Activated CD4-positive, alpha-beta T cell treated with anti-CD3 and anti-CD28 coated beads, Interleukin-2, amount 10 ng/mL, durations not matched to agents 7 days and 5 days (primary cell): ENCODE measurements at regions not wholly inside any gene's neighbourhood (a gene's known extent, or its start where the extent isn't known, plus 50 kb on each side); places are given as distances from the start of the nearest gene placed in this dataset.

Experiments used
- CTCF ChIA-PET: fragments of 350-600 bp; sonication (Branson Sonifier 250); formaldehyde crosslinking; loops from one replicate; lab custom pipeline; 2021; ENCODE audit warnings: antibody characterized with exemption; lab: Charles Lee
- POLR2A ChIA-PET: fragments of 350-600 bp; sonication (Branson Sonifier 250); formaldehyde crosslinking; loops from one replicate; lab custom pipeline; 2021; ENCODE audit warnings: antibody characterized with exemption; lab: Charles Lee
- DNase-seq: peaks from one replicate; pipeline ENCODE4 v3.0.0-alpha.2; 2020
- H3K27ac Mint-ChIP-seq: one replicate; pipeline ENCODE4 v1.8.0; 2021; ENCODE audit warnings: mild to moderate bottlenecking, moderate library complexity, mixed read lengths
- H3K27me3 Mint-ChIP-seq: one replicate; pipeline ENCODE4 v1.8.0; 2021; ENCODE audit warnings: mixed read lengths
- H3K36me3 Mint-ChIP-seq: one replicate; pipeline ENCODE4 v1.8.0; 2021; ENCODE audit warnings: low read depth, mixed read lengths
- H3K4me1 Mint-ChIP-seq: one replicate; pipeline ENCODE4 v1.8.0; 2021; ENCODE audit warnings: mixed read lengths
- H3K4me3 Mint-ChIP-seq: one replicate; pipeline ENCODE4 v1.8.0; 2021; ENCODE audit warnings: mild to moderate bottlenecking, moderate library complexity, mixed read lengths
- H3K9me3 Mint-ChIP-seq: one replicate; pipeline ENCODE4 v1.8.0; 2021; ENCODE audit warnings: mixed read lengths

DNA sequence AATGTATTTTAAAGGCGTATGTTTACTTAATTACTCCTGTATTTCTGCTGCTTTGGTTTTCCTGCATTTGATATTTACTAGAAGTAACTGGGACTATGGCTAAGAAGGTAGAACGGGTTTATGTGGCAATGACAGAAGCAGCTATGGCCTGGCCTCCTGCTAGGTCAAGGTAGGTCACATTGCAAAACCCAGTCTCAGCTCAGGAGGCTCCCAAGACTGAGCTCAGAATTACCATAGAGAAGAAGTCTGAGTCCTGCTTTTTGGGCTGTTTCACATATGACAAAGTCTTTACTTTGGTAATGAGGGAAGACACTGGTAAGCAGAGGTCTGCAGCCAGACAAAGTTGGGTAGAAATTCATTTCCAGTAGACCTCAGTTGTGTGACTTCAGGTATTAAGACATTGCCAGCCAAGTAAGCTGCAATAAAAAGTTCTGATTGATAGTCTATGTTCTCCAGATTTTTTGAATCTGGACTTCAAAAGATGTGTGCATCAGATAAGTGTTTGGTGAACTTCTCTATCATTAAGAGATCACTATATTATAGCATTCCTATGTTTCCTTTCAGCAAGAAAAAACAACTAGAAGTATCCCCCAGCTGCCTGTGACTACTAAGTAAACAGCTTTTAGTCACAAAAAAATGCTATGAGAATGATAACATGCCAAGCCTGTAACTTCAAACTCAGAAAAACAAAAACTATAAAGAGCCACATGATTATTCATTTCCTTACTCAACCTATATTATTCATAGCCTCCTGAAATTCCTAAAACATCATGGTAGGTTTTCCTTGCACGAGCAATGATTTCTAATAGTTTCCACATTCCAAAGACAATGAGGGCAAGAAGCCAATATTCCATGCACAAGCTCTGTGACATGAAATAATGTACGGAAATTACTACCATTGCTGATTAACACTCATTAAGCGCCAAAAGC lies 312.3 kb downstream of the HAO1 start:
- no peak for DNase-seq
- H3K9me3 Mint-ChIP-seq = peaks cover 3% of the 10 kb centered on the region
- CTCF ChIA-PET = no interaction called here
- H3K4me3 Mint-ChIP-seq = no peak overlapping the region
- no peaks in the 10 kb centered on the region for H3K36me3 Mint-ChIP-seq
- H3K27ac Mint-ChIP-seq = no peak overlapping the region
- H3K27me3 Mint-ChIP-seq = no peaks in the 10 kb centered on the region
- H3K4me1 Mint-ChIP-seq = no peaks in the 10 kb centered on the region
- POLR2A ChIA-PET = no interaction called here

DNA sequence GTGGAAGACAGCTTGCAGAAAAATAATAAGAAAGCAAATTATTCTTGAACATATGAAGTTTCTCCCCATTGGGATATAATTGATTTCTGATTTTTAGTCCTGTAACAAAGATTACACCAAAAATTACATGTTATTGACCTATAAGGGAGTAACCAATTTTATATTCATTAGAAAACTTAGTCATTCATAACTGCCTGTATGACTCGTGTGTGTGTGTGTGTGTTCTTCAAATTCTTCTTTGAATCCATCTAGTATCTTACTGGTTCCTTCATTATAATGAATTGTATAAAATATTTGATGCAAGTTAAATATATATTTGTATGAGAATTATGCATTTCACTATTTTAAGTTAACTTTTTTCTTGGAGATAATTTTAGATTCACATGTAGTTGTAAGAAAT lies 310.4 kb downstream of the HAO1 start:
- Mint-ChIP-seq H3K27me3 (no peaks in the 10 kb centered on the region), H3K36me3 (no peaks in the 10 kb centered on the region), H3K27ac (no peak overlapping the region), H3K4me1 (no peaks in the 10 kb centered on the region), H3K4me3 (no peak overlapping the region), H3K9me3 (no peaks in the 10 kb centered on the region)
- ChIA-PET CTCF (no interaction called here), POLR2A (no interaction called here)
- no peak for DNase-seq

DNA sequence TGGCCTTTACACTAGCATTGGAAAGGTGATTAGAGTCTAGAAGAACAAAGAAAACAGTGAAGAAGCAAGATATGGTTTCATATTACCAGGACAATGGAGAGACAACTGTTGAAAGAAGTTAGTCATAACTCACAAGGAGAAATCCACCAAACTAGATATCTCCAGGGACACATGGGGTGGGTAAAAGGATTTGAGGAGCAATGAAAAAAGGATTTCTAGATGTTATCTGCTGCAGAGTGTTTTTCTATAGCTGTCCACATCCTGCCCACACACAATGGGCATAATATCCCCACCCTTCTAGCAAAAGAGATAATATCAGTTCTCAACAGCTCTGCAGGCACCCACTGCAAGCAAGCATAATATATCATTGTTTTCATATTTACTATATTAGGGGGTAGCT lies 303.1 kb downstream of the HAO1 start:
- Mint-ChIP-seq H3K4me3 (no peak overlapping the region), H3K9me3 (no peaks in the 10 kb centered on the region), H3K27me3 (no peaks in the 10 kb centered on the region), H3K27ac (no peak overlapping the region), H3K4me1 (no peaks in the 10 kb centered on the region), H3K36me3 (no peaks in the 10 kb centered on the region)
- CTCF ChIA-PET = no interaction called here
- POLR2A ChIA-PET = no interaction called here
- DNase-seq = no peak

DNA sequence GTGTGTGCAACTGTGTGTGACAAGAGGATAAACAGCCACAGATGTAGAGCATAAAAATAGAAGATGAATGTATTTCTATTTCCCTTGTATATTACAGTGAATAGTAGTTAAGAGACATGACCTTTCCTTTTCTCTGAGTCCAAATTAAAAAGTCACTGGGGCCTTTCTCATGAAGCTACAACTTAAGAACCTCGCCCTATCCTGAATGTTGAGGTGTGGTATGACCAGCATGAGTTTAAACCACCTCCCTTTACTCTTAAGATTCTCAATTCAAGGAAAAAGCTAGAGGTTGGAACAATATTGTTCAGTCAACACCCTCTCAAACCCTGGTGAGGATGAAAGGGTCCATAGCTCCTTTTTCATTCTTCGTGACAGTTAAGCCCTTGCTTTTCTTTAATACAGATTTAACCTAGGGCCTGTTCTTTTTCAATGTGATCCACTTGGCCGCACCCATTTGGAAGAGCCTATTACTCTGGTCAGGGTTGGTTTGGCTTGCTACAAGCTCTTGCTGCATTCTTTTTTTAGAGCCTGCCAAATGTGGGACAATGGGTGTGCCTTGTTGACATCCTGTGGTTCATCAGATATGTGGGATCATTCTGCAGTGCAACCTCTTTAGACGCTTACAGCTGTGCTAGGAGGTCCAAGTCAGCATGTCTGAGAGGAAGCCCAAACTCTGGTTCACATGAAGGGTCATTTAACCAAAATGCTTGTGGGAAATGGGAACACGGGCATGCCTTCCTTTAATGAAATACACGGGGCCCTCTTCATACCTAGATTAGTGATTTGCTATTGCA lies 290.0 kb downstream of the HAO1 start:
- peaks cover 7% of the 10 kb centered on the region for H3K9me3 Mint-ChIP-seq
- peak overlapping the region; percentile 19 for H3K27ac Mint-ChIP-seq
- H3K36me3 Mint-ChIP-seq = no peaks in the 10 kb centered on the region
- no peaks in the 10 kb centered on the region for H3K4me1 Mint-ChIP-seq
- CTCF ChIA-PET = no interaction called here
- DNase-seq = no peak
- no peaks in the 10 kb centered on the region for H3K27me3 Mint-ChIP-seq
- POLR2A ChIA-PET = no interaction called here
- no peak overlapping the region for H3K4me3 Mint-ChIP-seq

DNA sequence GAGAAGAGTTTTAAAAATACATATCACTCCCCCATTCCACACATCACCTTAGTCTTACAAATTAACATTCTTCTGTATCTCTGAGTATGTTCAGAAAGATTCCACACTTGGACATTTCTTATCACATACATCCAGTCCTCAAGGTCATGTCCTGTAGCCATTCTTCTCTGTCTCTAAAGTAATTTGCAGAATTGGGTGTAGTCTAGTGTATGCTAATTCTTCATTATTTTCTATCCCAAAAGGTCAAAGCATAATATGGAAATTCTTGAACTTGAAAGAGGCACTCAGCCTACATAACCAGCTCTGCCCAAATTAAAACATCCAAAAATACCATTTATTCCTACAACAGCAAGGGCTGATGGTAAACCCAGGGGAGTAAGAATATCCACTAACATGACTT lies 286.0 kb downstream of the HAO1 start:
- DNase-seq = no peak
- Mint-ChIP-seq H3K27ac (no peak overlapping the region), H3K4me3 (no peak overlapping the region), H3K36me3 (no peaks in the 10 kb centered on the region), H3K4me1 (no peaks in the 10 kb centered on the region), H3K9me3 (peaks cover 5% of the 10 kb centered on the region), H3K27me3 (no peaks in the 10 kb centered on the region)
- ChIA-PET CTCF (no interaction called here), POLR2A (no interaction called here)

DNA sequence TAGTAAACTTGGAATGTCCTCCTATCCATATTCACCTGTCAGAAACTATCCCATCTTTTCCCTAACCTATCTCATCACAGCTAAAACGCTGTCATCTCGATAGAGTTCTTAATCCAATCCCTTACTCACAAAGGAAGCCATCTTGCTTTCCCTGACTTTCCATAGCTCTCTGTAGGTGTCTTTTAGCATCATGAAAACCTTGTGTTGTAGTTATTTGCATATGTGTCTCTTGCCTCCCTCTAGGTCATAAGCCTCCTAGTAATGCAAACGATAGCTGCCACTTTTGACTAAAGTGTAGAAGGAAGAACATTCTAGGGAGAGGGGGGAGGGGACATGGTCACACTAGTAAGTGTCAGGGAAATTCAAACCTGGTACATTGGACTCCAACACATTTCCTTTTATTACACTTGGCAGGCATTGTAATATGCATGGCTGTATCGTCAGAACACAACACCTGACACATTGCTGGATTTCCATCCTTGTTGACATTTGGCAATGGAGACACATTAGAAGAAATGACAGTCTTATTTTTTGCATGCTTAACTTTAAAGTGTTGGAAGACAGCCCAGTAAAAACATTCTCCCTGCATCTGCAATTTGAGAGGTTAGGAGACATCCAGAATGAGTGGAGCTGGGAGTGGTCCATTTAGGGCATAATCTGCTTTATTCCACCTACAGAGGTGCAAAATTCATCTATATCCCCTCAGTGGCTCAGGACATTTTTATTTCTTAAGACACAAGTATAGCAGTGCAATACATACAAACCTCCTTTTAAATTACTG lies 283.4 kb downstream of the HAO1 start:
- CTCF ChIA-PET = no interaction called here
- Mint-ChIP-seq H3K36me3 (no peaks in the 10 kb centered on the region), H3K4me3 (no peak overlapping the region)

DNA sequence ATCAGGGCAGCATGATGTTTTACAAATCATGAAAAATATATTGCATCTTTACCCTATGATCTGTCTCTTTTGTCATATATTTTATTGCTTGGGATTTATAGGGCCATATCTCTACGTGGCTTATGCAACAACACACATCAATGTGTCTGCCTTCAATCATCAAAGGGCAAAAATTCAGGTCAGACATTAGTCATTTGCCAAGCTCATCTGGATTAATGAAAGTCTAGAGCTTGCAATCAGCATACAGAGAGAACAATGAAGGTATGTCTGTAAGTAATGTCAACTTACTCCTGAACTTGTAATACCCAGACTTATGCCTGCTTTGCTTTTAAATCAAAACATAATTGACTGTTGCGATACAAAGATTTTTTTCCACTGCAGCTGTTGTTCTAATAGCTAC lies 282.7 kb downstream of the HAO1 start:
- no peak overlapping the region for H3K4me3 Mint-ChIP-seq
- no peaks in the 10 kb centered on the region for H3K27me3 Mint-ChIP-seq
- no peak overlapping the region for H3K27ac Mint-ChIP-seq
- CTCF ChIA-PET = no interaction called here
- DNase-seq = no peak
- POLR2A ChIA-PET = no interaction called here
- H3K9me3 Mint-ChIP-seq = peaks cover 3% of the 10 kb centered on the region
- no peaks in the 10 kb centered on the region for H3K4me1 Mint-ChIP-seq
- H3K36me3 Mint-ChIP-seq = no peaks in the 10 kb centered on the region

More for the DNA sequence above, 283.4 kb downstream of the HAO1 start:
- Mint-ChIP-seq H3K9me3 (peaks cover 3% of the 10 kb centered on the region), H3K4me1 (no peaks in the 10 kb centered on the region), H3K27ac (no peak overlapping the region), H3K27me3 (no peaks in the 10 kb centered on the region)
- POLR2A ChIA-PET = no interaction called here
- DNase-seq = no peak

DNA sequence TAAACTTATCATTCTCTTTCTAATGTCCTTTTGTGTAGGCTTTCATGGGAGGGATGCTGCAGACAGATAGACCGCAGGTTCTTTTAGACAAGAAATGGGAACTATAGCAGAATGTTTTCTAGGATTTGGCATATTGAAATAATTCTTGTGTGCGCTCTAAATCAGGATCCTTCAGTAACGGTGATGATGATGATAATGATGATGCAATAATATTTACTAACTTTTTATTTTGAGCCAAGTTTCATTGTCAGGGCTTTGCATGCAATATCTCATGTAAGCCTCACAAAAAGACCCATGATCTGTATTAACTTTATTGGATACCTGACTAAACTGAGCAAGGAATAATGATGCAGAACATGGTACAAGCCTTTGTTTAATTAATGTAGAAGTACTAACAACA lies 280.1 kb downstream of the HAO1 start:
- ChIA-PET POLR2A (no interaction called here), CTCF (no interaction called here)
- H3K9me3 Mint-ChIP-seq = peaks cover 3% of the 10 kb centered on the region
- H3K4me3 Mint-ChIP-seq = no peak overlapping the region
- no peak for DNase-seq
- H3K4me1 Mint-ChIP-seq = no peaks in the 10 kb centered on the region
- H3K27me3 Mint-ChIP-seq = no peaks in the 10 kb centered on the region
- no peaks in the 10 kb centered on the region for H3K36me3 Mint-ChIP-seq
- no peak overlapping the region for H3K27ac Mint-ChIP-seq

DNA sequence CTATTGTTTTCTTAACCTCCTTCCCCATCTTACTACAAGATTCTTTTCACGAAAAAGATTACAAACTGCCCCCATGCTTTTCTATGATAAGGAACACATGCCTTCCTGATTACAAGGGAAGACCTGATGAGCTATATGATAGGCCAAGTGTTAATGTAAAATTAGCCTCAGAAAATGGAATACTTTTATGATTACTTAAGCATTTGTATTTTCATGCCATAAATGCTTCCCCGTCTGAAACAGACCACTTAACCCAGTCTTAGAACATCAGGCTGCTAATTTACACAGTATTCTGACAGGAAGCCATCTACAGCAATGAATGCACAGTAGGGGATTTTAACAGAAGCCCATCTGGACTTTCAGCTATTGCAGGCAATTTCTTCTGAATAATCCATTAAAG lies 274.9 kb downstream of the HAO1 start:
- H3K36me3 Mint-ChIP-seq = no peaks in the 10 kb centered on the region
- CTCF ChIA-PET = no interaction called here
- no peak for DNase-seq
- no peaks in the 10 kb centered on the region for H3K27me3 Mint-ChIP-seq
- H3K4me3 Mint-ChIP-seq = no peak overlapping the region
- peaks cover 4% of the 10 kb centered on the region for H3K9me3 Mint-ChIP-seq
- no peak overlapping the region for H3K27ac Mint-ChIP-seq
- H3K4me1 Mint-ChIP-seq = no peaks in the 10 kb centered on the region
- POLR2A ChIA-PET = no interaction called here

DNA sequence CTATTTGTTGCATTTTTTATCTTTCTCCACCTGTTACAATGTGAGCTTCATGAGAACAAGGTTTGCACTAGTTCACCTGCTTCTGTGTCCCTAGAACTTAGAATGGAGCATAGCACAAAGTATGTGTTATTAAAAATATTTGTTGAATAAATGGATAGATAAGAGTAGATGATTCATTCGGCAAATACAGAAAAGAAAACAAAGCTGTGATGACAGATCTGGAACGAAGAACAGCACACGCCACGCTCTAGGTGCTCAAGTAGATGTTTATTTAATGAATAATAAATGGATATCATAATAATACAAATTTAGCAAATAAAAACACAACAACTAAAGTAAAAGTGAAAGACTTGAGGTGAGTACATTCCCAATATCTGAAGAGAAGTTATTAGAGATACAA lies 273.1 kb downstream of the HAO1 start:
- Mint-ChIP-seq H3K9me3 (peaks cover 4% of the 10 kb centered on the region), H3K27ac (no peak overlapping the region), H3K4me3 (no peak overlapping the region), H3K36me3 (no peaks in the 10 kb centered on the region), H3K4me1 (no peaks in the 10 kb centered on the region), H3K27me3 (no peaks in the 10 kb centered on the region)
- no peak for DNase-seq
- CTCF ChIA-PET = no interaction called here
- POLR2A ChIA-PET = no interaction called here

DNA sequence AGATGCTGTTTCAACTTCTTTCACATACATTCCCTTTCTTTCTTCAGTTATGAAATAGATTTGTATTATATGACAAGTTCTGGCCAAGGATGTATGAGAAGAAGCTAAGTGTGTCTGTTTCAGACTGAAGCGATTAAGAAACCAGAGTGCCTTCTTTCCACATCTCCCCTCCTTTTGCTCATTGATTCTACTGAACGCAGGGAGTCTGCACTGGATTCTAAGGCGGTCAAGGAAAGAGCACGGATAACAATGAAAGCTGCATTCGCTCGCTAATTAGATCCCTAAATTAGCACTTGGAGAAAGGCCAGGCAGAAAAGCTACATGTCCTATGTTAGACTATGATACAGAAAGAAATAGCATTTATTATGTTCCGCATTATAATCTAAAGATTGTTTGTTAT lies 267.7 kb downstream of the HAO1 start:
- peaks cover 2% of the 10 kb centered on the region for H3K9me3 Mint-ChIP-seq
- no peak overlapping the region for H3K27ac Mint-ChIP-seq
- ChIA-PET POLR2A (no interaction called here), CTCF (no interaction called here)
- no peak for DNase-seq
- no peaks in the 10 kb centered on the region for H3K4me1 Mint-ChIP-seq
- no peak overlapping the region for H3K4me3 Mint-ChIP-seq
- no peaks in the 10 kb centered on the region for H3K27me3 Mint-ChIP-seq
- no peaks in the 10 kb centered on the region for H3K36me3 Mint-ChIP-seq

DNA sequence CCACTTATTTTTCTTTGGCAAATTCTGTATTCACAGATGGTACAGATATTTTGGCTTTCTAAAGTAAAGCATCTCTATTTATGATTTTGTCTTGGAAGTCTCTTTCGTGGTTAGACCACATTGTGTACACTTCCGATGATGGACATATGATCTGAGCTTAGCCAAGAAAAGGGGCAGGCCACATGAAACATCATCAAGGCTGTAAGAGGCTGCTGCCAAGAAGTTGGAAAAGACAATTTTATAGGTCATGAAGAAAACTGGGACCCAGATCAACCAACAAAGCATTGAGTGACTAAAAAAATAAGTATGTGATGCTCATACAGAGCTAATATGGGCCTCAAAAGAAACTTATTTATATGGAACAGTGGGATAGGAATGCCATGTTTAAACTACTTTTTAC lies 266.4 kb downstream of the HAO1 start:
- no peaks in the 10 kb centered on the region for H3K4me1 Mint-ChIP-seq
- no peaks in the 10 kb centered on the region for H3K27me3 Mint-ChIP-seq
- no peak overlapping the region for H3K4me3 Mint-ChIP-seq
- ChIA-PET POLR2A (no interaction called here), CTCF (no interaction called here)
- H3K9me3 Mint-ChIP-seq = peaks cover 2% of the 10 kb centered on the region
- no peak overlapping the region for H3K27ac Mint-ChIP-seq
- no peaks in the 10 kb centered on the region for H3K36me3 Mint-ChIP-seq
- no peak for DNase-seq

DNA sequence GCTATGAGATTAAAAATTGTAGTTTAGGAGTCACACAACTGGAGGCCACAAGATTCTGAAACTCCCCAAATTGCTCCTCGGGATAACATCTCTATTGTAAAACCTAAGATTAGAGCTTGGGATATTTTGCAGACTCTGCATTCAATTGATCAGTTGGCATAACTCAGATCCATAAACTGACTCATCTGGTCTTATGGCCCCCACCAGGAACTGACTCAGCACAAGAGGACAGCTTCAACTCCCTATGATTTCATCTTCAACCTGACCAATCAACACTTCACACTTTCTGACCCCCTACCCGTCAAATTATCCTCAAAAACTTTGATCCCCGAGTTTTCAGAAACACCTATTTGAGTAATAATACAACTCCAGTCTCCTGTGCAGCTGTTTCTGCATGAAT lies 257.3 kb downstream of the HAO1 start:
- no peaks in the 10 kb centered on the region for H3K27me3 Mint-ChIP-seq
- no peak for DNase-seq
- ChIA-PET POLR2A (no interaction called here), CTCF (no interaction called here)
- H3K27ac Mint-ChIP-seq = no peak overlapping the region
- H3K4me3 Mint-ChIP-seq = no peak overlapping the region
- no peaks in the 10 kb centered on the region for H3K36me3 Mint-ChIP-seq
- no peaks in the 10 kb centered on the region for H3K9me3 Mint-ChIP-seq
- H3K4me1 Mint-ChIP-seq = no peaks in the 10 kb centered on the region
